Mammary epithelial cell (primary cell): ENCODE measurements at regions not wholly inside any gene's neighbourhood (a gene's known extent, or its start where the extent isn't known, plus 50 kb on each side); places are given as distances from the start of the nearest gene placed in this dataset.

Source experiments
- EZH2 ChIP-seq: IDR thresholded peaks from 2 replicates; pipeline ENCODE4 v1.6.1; 2012; ENCODE audit warnings: low read length, inconsistent platforms, borderline replicate concordance
- TF ChIP-seq, protein P1 (sequence below), 2 donors: IDR thresholded peaks in 1 of 2; conservative IDR thresholded peaks in 1 of 2; 2 replicates each; pipeline ENCODE4 v1.5.1; 2011 to 2012; ENCODE audit warnings: inconsistent platforms in 2 of 2, low read length in 2 of 2, mild to moderate bottlenecking in 2 of 2, control low read depth in 1 of 2, low read depth in 1 of 2; ENCODE audit not compliant: insufficient read depth in 1 of 2; ENCODE audit errors: extremely low read depth in 1 of 2

DNA sequence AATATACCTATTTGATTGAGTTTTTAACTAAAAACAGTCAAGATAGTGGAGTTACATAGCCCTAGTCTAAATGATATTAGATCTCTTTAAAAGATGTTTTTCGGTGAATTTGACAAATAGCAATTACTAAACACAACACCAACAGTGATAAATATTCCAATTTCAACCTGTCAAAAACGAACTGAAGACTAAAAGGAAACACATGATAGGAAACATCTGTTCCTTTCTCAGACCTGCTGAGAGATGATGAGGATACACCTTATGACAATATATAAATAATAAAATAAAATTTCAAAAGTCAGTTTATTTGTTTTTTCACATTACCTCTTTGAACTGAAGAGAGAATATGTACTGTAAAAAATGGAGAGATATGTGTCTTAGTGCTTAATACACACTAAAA is 232.7 kb downstream of the RASSF9 start:
- TF ChIP-seq, protein P1, sequence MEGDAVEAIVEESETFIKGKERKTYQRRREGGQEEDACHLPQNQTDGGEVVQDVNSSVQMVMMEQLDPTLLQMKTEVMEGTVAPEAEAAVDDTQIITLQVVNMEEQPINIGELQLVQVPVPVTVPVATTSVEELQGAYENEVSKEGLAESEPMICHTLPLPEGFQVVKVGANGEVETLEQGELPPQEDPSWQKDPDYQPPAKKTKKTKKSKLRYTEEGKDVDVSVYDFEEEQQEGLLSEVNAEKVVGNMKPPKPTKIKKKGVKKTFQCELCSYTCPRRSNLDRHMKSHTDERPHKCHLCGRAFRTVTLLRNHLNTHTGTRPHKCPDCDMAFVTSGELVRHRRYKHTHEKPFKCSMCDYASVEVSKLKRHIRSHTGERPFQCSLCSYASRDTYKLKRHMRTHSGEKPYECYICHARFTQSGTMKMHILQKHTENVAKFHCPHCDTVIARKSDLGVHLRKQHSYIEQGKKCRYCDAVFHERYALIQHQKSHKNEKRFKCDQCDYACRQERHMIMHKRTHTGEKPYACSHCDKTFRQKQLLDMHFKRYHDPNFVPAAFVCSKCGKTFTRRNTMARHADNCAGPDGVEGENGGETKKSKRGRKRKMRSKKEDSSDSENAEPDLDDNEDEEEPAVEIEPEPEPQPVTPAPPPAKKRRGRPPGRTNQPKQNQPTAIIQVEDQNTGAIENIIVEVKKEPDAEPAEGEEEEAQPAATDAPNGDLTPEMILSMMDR (conservative IDR thresholded peaks at IDR 0.05 in 1 of 2, IDR thresholded peaks at IDR 0.05 in 1 of 2; ENCODE audit: extremely low read depth in 1 of 2, insufficient read depth in 1 of 2, low read depth in 1 of 2, low read length in 2 of 2) = no peak
- no peak for TF ChIP-seq EZH2
